Tibial nerve (tissue), 4 donors: ENCODE measurements at regions not wholly inside any gene's neighbourhood (a gene's known extent, or its start where the extent isn't known, plus 50 kb on each side); places are given as distances from the start of the nearest gene placed in this dataset.

Experiments used
- CTCF ChIP-seq, 5 experiments: fragments of 200-600 bp in 3 of 5; fragments of 450-650 bp in 2 of 5; sonication (generic) in 3 of 5; IDR thresholded peaks; one replicate each; pipeline ENCODE4 v1.5.1; 2016 to 2019; ENCODE audit warnings: antibody characterized with exemption in 5 of 5, mild to moderate bottlenecking in 3 of 5, moderate library complexity in 2 of 5
- EP300 ChIP-seq, 2 donors: sonication (generic); formaldehyde crosslinking; IDR thresholded peaks; one replicate each; pipeline ENCODE4 v1.6.1; 2017; ENCODE audit warnings: antibody characterized with exemption in 2 of 2, mild to moderate bottlenecking in 1 of 2

- TF ChIP-seq CTCF (IDR thresholded peaks at IDR 0.05) (no peak), EP300 (IDR thresholded peaks at IDR 0.05) (no peak)
Observed at GRCh38 chr5:145553177-145553576, 282.0 kb downstream of the PRELID2 start.
